NK-92 (cell line): ENCODE measurements at regions not wholly inside any gene's neighbourhood (a gene's known extent, or its start where the extent isn't known, plus 50 kb on each side); places are given as distances from the start of the nearest gene placed in this dataset.
"Not testable (repeated sequence)": the region's sequence is repeated elsewhere in the genome, so short reads cannot be mapped to it uniquely, and the experiment has no call there.

Source experiments
- DNase-seq: peaks from one replicate; lab custom pipeline; 2025; ENCODE audit not compliant: unreplicated experiment; lab: John Stamatoyannopoulos, UW

GRCh38 chr10:9848278-9848677 lies 1169.4 kb upstream of the CELF2 start:
- no peak for DNase-seq

- no peak for DNase-seq
These were observed 1168.7 kb upstream of the CELF2 start for GRCh38 chr10:9848981-9849380.

- DNase-seq, result no peak
These were observed 1167.3 kb upstream of the CELF2 start for GRCh38 chr10:9850415-9850814.

GRCh38 chr10:9851808-9852207 lies 1165.9 kb upstream of the CELF2 start:
- no peak for DNase-seq

- DNase-seq, result no peak
These were observed 1164.0 kb upstream of the CELF2 start for GRCh38 chr10:9853405-9854355.

- DNase-seq, result not testable (repeated sequence)
These were observed 1162.2 kb upstream of the CELF2 start for GRCh38 chr10:9855451-9855850.

GRCh38 chr10:9858816-9859215 lies 1158.9 kb upstream of the CELF2 start:
- DNase-seq, result no peak

- DNase-seq, result no peak
These were observed 1157.6 kb upstream of the CELF2 start for GRCh38 chr10:9860045-9860444.

- no peak for DNase-seq
These were observed 1154.0 kb upstream of the CELF2 start for GRCh38 chr10:9863559-9864121.

- DNase-seq, result no peak
These were observed 1149.2 kb upstream of the CELF2 start for GRCh38 chr10:9868499-9868898.

- no peak for DNase-seq
These were observed 1148.5 kb upstream of the CELF2 start for GRCh38 chr10:9869205-9869604.

GRCh38 chr10:9869606-9870176 lies 1148.0 kb upstream of the CELF2 start:
- DNase-seq, result no peak

- DNase-seq, result no peak
These were observed 1142.3 kb upstream of the CELF2 start for GRCh38 chr10:9875353-9875752.

GRCh38 chr10:9877978-9878377 lies 1139.7 kb upstream of the CELF2 start:
- no peak for DNase-seq

- DNase-seq, result no peak
These were observed 1139.3 kb upstream of the CELF2 start for GRCh38 chr10:9878383-9878782.

GRCh38 chr10:9885761-9886160 lies 1131.9 kb upstream of the CELF2 start:
- DNase-seq, result no peak

- no peak for DNase-seq
These were observed 1130.9 kb upstream of the CELF2 start for GRCh38 chr10:9886772-9887171.

GRCh38 chr10:9895453-9895852 lies 1122.2 kb upstream of the CELF2 start:
- DNase-seq, result no peak

- no peak for DNase-seq
These were observed 1121.7 kb upstream of the CELF2 start for GRCh38 chr10:9895981-9896380.

GRCh38 chr10:9898633-9899395 lies 1118.9 kb upstream of the CELF2 start:
- DNase-seq, result no peak

- no peak for DNase-seq
These were observed 1116.9 kb upstream of the CELF2 start for GRCh38 chr10:9900751-9901150.
